ELR (cell line): ENCODE measurements at regions not wholly inside any gene's neighbourhood (a gene's known extent, or its start where the extent isn't known, plus 50 kb on each side); places are given as distances from the start of the nearest gene placed in this dataset.
"Not testable (repeated sequence)": the region's sequence is repeated elsewhere in the genome, so short reads cannot be mapped to it uniquely, and the experiment has no call there.

Experiments
- DNase-seq: peaks from one replicate; pipeline ENCODE4 v3.0.0-alpha.2; 2015; ENCODE audit warnings: low read depth

DNA sequence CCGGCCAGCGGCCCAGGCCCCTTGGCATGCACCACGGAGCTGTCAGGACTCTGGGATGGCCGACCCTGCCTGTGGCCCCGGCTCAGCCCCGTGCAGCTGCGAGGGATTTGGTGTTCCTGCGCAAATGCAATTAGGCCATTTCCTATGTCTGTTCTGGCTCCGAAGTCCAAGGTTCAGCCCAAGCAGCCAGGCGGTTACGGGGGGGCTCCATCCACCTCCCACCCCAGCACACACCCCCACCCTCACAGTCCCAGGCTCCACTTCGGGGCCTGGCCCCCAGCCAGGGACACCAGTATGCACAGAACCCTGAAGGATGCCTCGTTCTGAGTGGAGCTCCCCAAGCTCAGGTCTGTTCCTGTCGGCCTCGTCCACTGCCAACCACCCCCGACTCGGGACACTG lies 2965.7 kb downstream of the RPIA start:
- DNase-seq, result not testable (repeated sequence)

DNA sequence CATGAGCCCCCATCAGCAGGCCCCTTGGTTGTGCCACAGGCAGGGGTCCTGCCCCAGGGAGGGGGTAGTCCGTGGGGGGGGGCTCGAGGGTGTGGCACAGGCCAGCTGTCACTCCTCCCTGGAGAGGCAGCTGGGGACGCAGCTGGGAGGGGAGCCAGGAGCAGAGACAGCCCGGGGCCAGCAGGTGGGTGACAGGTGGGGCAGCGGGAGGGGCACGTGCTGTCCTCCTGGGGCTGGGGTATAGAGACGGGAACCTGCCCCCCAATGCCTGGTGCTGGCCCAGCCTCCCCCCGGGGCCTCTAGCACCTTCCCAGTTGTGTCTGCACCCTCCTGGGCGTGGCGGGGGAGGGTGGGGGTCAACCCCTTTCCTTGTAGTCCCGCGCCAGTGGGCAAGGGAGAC lies 2966.9 kb downstream of the RPIA start:
- DNase-seq, result not testable (repeated sequence)

DNA sequence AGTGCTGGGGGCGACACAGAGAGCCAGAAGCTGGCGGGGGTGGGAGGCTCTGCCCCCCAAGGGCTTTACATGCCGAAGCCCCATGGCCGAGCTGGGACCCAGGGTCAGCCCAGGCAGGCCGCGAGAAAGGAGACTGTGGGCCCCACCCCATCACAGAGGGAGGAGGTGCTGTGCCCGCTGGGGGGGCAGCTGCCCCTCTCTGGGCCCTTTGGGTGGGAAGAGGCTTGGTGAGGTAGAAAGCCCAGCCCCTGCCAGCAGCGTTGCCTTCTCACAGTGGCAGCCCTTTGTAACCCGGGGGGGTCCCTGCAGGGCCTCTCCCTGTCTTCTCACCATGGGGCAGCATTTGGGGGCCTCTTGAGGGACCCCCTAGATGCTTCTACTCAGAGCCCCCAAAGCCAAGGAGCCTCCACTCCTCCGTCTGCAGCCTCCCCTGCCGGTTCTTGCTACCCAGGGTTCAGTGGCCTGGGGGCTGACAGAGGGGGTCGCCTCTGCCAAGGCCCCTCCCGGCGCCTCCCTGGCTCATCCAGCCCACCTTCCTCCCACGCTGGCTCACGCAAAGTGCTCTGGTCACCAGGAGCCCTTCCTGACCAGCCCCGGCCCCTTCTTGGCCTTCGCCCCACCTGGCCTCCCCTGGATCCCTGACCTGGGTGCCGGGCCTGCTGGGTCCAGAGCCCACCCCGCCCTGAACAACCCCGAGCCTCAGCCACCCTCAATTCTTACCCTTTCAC lies 2967.9 kb downstream of the RPIA start:
- not testable (repeated sequence) for DNase-seq

- DNase-seq, result not testable (repeated sequence)
Measured at GRCh38 chr2:91659917-91660275, 2968.4 kb downstream of the RPIA start.

GRCh38 chr2:91667341-91667740 lies 2975.9 kb downstream of the RPIA start:
- peak; percentile 36 for DNase-seq

- not testable (repeated sequence) for DNase-seq
Measured at GRCh38 chr2:91685541-91685940, 2994.1 kb downstream of the RPIA start.

- not testable (repeated sequence) for DNase-seq
Measured at GRCh38 chr2:91686046-91686445, 2994.6 kb downstream of the RPIA start.
